Kidney glomerular epithelial cell (primary cell): ENCODE measurements at regions not wholly inside any gene's neighbourhood (a gene's known extent, or its start where the extent isn't known, plus 50 kb on each side); places are given as distances from the start of the nearest gene placed in this dataset.

Experiments
- DNase-seq: peaks from one replicate; lab custom pipeline; 2025; lab: John Stamatoyannopoulos, UW

GRCh38 chr2:180660881-180661685 lies 319.3 kb upstream of the UBE2E3 start:
- no peak for DNase-seq

GRCh38 chr2:180660207-180660606 lies 320.2 kb upstream of the UBE2E3 start:
- DNase-seq = no peak

GRCh38 chr2:180657054-180657453 lies 323.4 kb upstream of the UBE2E3 start:
- peak; percentile 76 for DNase-seq

- DNase-seq = peak; percentile 64
Observed at GRCh38 chr2:180656455-180656847, 324.0 kb upstream of the UBE2E3 start.

- peak; percentile 27 for DNase-seq
Observed at GRCh38 chr2:180655842-180656454, 324.5 kb upstream of the UBE2E3 start.

GRCh38 chr2:180655393-180655792 lies 325.0 kb upstream of the UBE2E3 start:
- peak; percentile 15 for DNase-seq

GRCh38 chr2:180653481-180653880 lies 326.9 kb upstream of the UBE2E3 start:
- DNase-seq = no peak

GRCh38 chr2:180652794-180653193 lies 327.6 kb upstream of the UBE2E3 start:
- no peak for DNase-seq

GRCh38 chr2:180651596-180651995 lies 328.8 kb upstream of the UBE2E3 start:
- DNase-seq = no peak

- no peak for DNase-seq
Observed at GRCh38 chr2:180647621-180648020, 332.8 kb upstream of the UBE2E3 start.

- DNase-seq = no peak
Observed at GRCh38 chr2:180647221-180647620, 333.2 kb upstream of the UBE2E3 start.

- DNase-seq = no peak
Observed at GRCh38 chr2:180646756-180647155, 333.6 kb upstream of the UBE2E3 start.

GRCh38 chr2:180644709-180645108 lies 335.7 kb upstream of the UBE2E3 start:
- DNase-seq = peak; percentile 72

GRCh38 chr2:180630756-180631155 lies 349.6 kb upstream of the UBE2E3 start:
- DNase-seq = no peak

GRCh38 chr2:180625006-180625844 lies 355.2 kb upstream of the UBE2E3 start:
- DNase-seq = peak; percentile 75

- no peak for DNase-seq
Observed at GRCh38 chr2:180621941-180622918, 358.2 kb upstream of the UBE2E3 start.

- DNase-seq = no peak
Observed at GRCh38 chr2:180621366-180621765, 359.0 kb upstream of the UBE2E3 start.

- no peak for DNase-seq
Observed at GRCh38 chr2:180618570-180618969, 361.8 kb upstream of the UBE2E3 start.

GRCh38 chr2:180614776-180615175 lies 365.6 kb upstream of the UBE2E3 start:
- no peak for DNase-seq

GRCh38 chr2:180609626-180610340 lies 370.6 kb upstream of the UBE2E3 start:
- DNase-seq = peak; percentile 21

- no peak for DNase-seq
Observed at GRCh38 chr2:180607514-180608049, 372.8 kb upstream of the UBE2E3 start.
